AG10803 (cell line): ENCODE measurements at regions not wholly inside any gene's neighbourhood (a gene's known extent, or its start where the extent isn't known, plus 50 kb on each side); places are given as distances from the start of the nearest gene placed in this dataset.

Source experiments
- DNase-seq: peaks from one replicate; pipeline ENCODE4 v3.0.0; 2010; ENCODE audit warnings: low read depth
- H3K4me3 ChIP-seq: 2 replicates; pipeline ENCODE4 v1.5.1; 2011; ENCODE audit warnings: mild to moderate bottlenecking, low read length, control low read depth
- CTCF ChIP-seq: conservative IDR thresholded peaks from 2 replicates; pipeline ENCODE4 v1.5.1; 2011; ENCODE audit warnings: mild to moderate bottlenecking, low read length, control low read depth, inconsistent platforms

GRCh38 chr12:65664715-65665250, 159.5 kb upstream of the HMGA2 start:
- no peak for TF ChIP-seq CTCF
- no peak for DNase-seq
- H3K4me3 ChIP-seq = no peak overlapping the region

- no peak overlapping the region for H3K4me3 ChIP-seq
- no peak for DNase-seq
- no peak for TF ChIP-seq CTCF
Measured at GRCh38 chr12:65665817-65666216, 158.5 kb upstream of the HMGA2 start.

- no peak for TF ChIP-seq CTCF
- no peak overlapping the region for H3K4me3 ChIP-seq
- DNase-seq = no peak
Measured at GRCh38 chr12:65666876-65667275, 157.4 kb upstream of the HMGA2 start.

- no peak overlapping the region for H3K4me3 ChIP-seq
- TF ChIP-seq CTCF = no peak
- no peak for DNase-seq
Measured at GRCh38 chr12:65667932-65668331, 156.4 kb upstream of the HMGA2 start.

DNA sequence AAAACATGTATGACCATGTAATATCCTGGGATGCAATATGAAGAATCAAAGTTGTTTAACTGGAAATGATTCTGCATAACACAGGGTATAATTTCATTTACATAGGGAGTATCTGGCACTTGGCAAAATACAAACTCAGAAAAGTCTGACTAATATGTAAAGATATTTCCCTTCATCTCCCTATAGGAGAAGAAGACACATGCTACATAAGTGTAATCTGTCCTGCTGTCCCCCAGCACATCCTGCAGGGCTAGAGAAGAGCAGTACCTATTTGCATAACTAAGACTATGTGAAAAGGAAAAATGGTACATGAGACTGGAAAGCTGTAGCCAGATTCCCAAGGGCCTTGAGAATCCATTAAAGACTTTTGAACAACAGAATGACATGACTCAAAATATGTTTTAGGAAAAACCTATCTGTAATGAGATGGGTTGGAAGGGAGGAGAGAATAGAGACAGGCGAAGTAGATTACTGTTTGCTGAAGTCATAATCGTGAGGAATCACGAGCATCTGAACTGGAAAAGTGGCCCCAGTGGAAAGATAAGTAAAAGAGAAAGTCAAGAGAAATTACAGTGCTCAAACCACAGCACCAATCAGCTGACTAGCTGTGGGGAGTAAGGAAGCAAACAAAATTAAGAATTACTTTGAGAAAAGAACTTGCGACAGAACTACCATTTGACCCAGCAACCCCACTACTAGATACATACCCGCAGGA, 155.1 kb upstream of the HMGA2 start:
- TF ChIP-seq CTCF = no peak
- no peak for DNase-seq

DNA sequence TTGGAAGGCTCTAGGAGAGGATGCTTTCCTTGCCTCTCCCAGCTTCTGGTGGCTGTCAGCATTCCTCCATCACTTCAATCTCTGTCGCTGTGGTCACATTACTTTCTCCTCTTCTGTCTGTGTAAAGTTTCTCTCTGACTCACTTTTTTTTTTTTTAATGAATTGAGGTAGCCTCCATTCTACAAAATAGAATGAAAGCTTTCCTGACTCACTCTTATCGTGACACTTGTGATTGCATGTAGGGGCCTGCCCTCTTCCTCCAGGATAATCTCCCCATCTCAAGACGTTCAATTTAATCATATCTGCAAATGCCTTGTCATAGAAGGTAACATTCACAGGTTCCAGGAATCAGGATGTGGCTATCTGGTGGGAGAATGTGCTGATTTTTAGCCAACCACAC, 153.5 kb upstream of the HMGA2 start:
- DNase-seq = peak; percentile 29
- TF ChIP-seq CTCF = no peak
- H3K4me3 ChIP-seq = no peak overlapping the region

More for the DNA sequence above, 155.1 kb upstream of the HMGA2 start:
- H3K4me3 ChIP-seq = no peak overlapping the region

GRCh38 chr12:65672441-65672840, 151.8 kb upstream of the HMGA2 start:
- no peak for TF ChIP-seq CTCF
- H3K4me3 ChIP-seq = no peak overlapping the region
- no peak for DNase-seq
